ENCODE measurements at regions not wholly inside any gene's neighbourhood (a gene's known extent, or its start where the extent isn't known, plus 50 kb on each side); places are given as distances from the start of the nearest gene placed in this dataset.

GRCh38 chr2:16223841-16224177 is 283.5 kb downstream of the MYCN start:
- no peak overlapping the region for H2BK5ac ChIP-seq (ENCODE audit: insufficient read length, low read length)
- no peak for TF ChIP-seq CTCF (conservative IDR thresholded peaks at IDR 0.05)
- no CpG with 5 or more reads among the region's 3 CpGs for WGBS (ENCODE audit: extremely low coverage, insufficient read length, low lambda C conversion rate)
- H3K18ac ChIP-seq (ENCODE audit: insufficient read length, low read depth, low read length): no peak overlapping the region
- H4K8ac ChIP-seq (replicated peaks; ENCODE audit: insufficient read length, low read depth, low read length): no peak overlapping the region
- Mint-ChIP-seq H3K9me3 (peaks cover 6 to 8% of the 10 kb centered on the region in 2 experiments; a peak in 2 of 5 replicates), H3K36me3 (ENCODE audit: insufficient read depth in 1 of 3, low read depth in 3 of 3) (peaks cover 0 to 7% (median 5%) of the 10 kb centered on the region in 3 experiments; a peak in 3 of 7 replicates), H3K27me3 (ENCODE audit: low read depth) (peaks cover 5% of the 10 kb centered on the region), H3K4me3 (no peak overlapping the region), H3K27ac (peak overlapping the region in 2 of 3 experiments; percentile 9 to 81; a peak in 1 of 7 replicates), H3K4me1 (peaks cover 48 to 59% of the 10 kb centered on the region in 2 experiments)
- H3K14ac ChIP-seq (ENCODE audit: insufficient read depth, low read length): no peak overlapping the region
- H3K56ac ChIP-seq (ENCODE audit: insufficient read length, low read depth, low read length): no peak overlapping the region
- no peak overlapping the region for H4K5ac ChIP-seq (ENCODE audit: insufficient read length, low read depth, low read length)
- no peak overlapping the region for H3K4ac ChIP-seq (ENCODE audit: low read depth, low read length)
- H4K20me1 ChIP-seq (ENCODE audit: control insufficient read depth, insufficient read depth, insufficient read length): no peaks in the 10 kb centered on the region
- no peak for DNase-seq
- peaks cover 8% of the 10 kb centered on the region; the same call in 1 of the 2 replicates for H3K4me1 ChIP-seq (ENCODE audit: insufficient read depth, low read length)
- no peak overlapping the region for H3K23ac ChIP-seq (ENCODE audit: insufficient read length, low read depth, low read length)
- H3K9ac ChIP-seq (ENCODE audit: extremely low read depth, insufficient read length, low read length): no peak overlapping the region
- no peaks in the 10 kb centered on the region for H3K9me3 ChIP-seq (ENCODE audit: control insufficient read depth, low read depth, low read length)
- H2BK12ac ChIP-seq (ENCODE audit: insufficient read length, low read depth, low read length): no peak overlapping the region
- H2BK20ac ChIP-seq (ENCODE audit: low read depth, low read length, poor library complexity, severe bottlenecking): no peak overlapping the region
- no peaks in the 10 kb centered on the region for H3K79me1 ChIP-seq (ENCODE audit: insufficient read depth, low read depth, low read length, poor library complexity, severe bottlenecking)
- no peaks in the 10 kb centered on the region for H3K23me2 ChIP-seq (ENCODE audit: insufficient read length, low read depth, low read length, poor library complexity, severe bottlenecking)
- no peaks in the 10 kb centered on the region for H3K79me2 ChIP-seq (ENCODE audit: insufficient read depth, low read length)
- no peak overlapping the region for H4K91ac ChIP-seq (ENCODE audit: insufficient read length, low read depth, low read length)
- H3K4me2 ChIP-seq (ENCODE audit: insufficient read depth, insufficient read length, low read length): no peak overlapping the region
- no peak overlapping the region for H3T11ph ChIP-seq (ENCODE audit: low read length)
- H2AK5ac ChIP-seq (ENCODE audit: insufficient read length, low read length): no peak overlapping the region
- no peak overlapping the region for H2BK15ac ChIP-seq (ENCODE audit: low read depth, low read length)
- no peak overlapping the region for H2AFZ ChIP-seq (ENCODE audit: low read length)
- H2BK120ac ChIP-seq (ENCODE audit: low read depth, low read length, poor library complexity, severe bottlenecking): no peak overlapping the region
- no peak overlapping the region for H3K27ac ChIP-seq (ENCODE audit: insufficient read length, low read depth, low read length)
- H3K27me3 ChIP-seq (ENCODE audit: insufficient read depth, low read length): no peaks in the 10 kb centered on the region

Data from H9 (cell line).